ENCODE measurements at regions not wholly inside any gene's neighbourhood (a gene's known extent, or its start where the extent isn't known, plus 50 kb on each side); places are given as distances from the start of the nearest gene placed in this dataset.

DNA sequence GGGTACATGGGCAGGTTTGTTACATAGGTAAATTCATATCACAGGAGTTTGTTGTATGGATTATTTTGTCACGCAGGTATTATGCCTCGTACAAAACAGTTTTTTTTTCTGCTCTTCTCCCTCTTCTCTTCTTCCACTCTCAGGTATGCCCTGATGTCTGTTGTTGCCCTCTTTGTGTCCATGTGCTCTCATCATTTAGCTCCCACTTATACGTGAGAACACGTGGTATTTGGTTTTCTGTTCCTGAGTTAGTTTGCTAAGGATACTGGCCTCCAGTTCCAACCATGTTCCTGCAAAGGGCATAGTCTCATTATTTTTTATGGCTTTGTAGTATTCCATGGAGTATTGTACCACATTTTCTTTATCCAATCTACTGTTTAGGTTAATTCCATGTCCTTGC is 65.7 kb downstream of the UNC5CL start:
- intact Hi-C loops (cut with micrococcal nuclease) = no loop called here

DNA sequence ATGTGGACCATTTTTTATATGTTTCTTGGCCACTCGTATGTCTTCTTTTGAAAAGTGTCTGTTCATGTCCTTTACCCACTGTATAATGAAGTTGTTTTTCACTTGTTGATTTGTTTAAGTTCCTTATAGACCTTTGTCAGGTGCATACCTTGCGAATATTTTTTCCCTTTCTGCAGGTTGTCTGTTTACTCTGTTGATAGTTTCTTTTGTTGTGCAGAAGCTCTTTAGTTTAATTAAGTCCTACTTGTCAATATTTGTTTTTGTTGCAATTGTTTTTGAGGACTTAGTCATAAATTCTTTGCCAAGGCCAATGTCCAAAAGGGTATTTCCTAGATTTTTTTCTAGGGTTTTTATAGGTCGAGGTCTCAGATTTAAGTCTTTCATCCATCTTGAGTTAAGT is 66.2 kb downstream of the UNC5CL start:
- intact Hi-C loops (cut with micrococcal nuclease) = no loop called here

DNA sequence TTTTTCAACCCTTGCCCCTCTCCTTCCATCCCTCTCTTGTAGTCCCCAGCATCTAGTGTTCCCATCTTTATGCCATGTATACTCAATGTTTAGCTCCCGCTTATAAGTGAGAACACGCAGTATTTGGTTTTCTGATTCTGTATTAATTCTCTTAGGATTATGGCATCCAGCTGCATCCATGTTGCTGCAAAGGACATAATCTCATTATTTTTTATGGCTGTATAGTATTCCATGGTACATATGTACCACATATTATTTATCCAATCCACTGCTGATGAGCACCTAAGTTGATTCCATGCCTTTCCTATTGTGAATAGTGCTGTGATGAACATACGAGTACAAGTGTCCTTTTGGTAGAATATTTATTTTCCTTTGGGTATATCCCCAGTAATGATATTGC is 66.8 kb downstream of the UNC5CL start:
- intact Hi-C loops (cut with micrococcal nuclease) = no loop called here

DNA sequence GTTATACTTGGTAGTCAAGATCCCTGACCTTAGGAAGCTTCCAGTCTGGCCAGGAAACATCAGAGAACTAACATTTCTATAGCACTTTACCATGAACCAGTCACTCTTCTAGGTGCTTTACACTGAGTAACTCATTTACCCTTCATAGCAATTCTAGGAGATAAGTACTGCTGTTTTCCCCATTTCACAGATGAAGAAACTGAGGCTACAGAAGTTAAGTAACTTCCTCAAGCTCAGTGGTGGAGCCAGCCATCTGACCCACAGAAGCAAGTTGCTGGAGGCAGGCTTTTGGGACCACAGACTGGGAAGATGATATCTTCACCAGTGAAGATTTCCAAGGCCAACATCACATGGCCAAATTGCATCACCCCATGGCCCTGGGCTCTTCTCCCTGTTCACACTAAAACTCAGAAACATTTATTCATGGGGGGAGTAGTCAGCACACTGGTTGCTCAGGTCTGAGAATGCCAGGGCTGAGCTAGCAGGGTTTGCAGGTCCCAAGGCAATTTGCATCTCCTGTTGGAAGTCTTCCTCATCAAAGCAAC is 70.3 kb downstream of the UNC5CL start:
- intact Hi-C loops (cut with micrococcal nuclease) = no loop called here

DNA sequence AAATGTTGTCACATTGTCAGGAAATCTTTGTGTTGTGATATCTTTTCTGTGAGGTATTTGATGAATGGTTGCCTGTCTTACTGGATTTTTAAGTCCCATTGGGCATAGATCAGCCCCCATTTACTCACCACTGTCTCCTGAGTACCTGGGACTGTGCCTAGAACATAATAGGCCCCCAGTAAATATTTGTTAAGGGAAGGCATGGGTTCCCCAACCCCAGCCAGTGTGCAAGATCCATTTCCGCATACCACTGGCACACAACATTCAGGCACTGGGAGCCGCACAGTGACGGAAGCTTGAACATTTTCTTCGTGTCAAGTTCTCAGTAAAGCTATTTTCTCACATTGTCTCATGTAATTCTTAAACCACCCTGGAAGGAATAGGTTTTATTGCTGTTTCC is 72.2 kb downstream of the UNC5CL start:
- intact Hi-C loops (cut with micrococcal nuclease) = no loop called here

DNA sequence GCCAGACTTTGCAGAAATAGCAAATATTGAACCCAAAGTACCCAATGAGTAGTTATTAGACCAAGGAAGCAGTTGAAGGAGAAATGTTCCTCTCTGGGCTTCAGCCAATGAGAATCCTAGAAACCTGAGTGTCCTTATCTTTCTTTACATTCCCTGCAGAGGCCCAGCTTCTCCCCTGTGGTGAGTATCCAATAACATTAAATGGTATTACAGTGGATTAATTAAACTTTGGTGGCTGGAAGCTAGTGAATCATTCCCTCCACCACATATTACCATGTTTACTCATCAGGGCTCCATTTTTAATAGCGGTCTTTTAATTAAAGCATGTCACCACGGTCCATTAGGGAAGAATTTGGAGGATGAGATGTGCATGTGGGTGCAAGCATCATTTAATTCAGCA is 74.0 kb downstream of the UNC5CL start:
- intact Hi-C loops (cut with micrococcal nuclease) = no loop called here

DNA sequence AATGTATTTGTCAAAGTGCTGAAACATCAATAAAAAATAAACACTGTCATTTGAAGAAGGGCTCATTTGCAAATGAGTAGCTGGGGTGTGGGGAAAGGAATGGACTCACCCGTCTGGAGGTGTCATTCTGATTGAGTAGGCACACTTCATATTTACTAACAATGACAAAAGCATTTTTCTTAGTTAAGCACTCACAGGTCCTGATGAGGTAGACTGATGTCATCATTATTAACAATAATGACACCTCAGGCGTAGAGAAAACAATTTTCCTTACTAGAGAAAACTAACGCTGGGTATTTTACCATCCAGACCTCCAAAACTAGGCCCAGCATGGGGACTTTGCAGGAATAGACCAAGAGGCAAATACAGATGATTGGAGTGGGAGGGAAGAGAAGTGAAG is 76.0 kb downstream of the UNC5CL start:
- intact Hi-C loops (cut with micrococcal nuclease) = no loop called here

DNA sequence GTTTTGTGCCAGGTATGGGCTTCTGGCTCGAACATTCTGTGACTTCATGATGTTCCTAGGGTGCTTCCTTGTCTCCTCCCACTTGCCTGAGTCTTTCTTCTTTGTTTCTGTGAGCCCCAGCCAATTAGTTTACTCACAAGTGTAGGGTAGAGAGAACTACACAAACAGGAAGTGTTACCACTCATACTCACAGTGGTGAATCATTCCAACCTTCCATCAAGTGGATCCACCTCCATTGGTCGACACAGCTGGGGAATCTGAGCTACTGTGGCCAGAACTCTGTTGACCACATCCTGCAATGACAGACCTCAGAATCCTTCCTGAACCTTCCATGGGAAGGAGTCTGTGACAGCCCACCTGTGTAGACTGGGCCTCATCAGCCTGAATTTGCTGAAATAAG is 76.8 kb downstream of the UNC5CL start:
- intact Hi-C loops (cut with micrococcal nuclease) = no loop called here

DNA sequence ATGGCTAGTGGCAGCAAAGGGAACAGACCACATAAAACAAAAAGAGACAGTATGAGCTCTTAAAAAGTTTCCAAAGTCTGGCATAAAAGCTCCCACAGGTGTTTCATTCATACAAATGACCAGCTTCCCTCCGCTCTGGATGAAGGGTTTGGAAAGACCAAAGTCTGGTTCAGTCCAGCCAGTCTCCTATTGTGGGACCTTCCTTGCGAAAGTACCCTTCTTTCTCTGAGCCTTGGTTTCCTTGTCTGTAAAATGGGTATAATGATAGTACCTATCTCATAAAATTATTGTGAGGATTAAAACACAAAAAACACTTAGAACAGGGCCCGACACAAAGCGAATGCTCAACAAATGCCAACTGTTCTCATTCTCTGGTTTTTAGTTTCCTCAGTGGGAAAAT is 77.2 kb downstream of the UNC5CL start:
- intact Hi-C loops (cut with micrococcal nuclease) = no loop called here

DNA sequence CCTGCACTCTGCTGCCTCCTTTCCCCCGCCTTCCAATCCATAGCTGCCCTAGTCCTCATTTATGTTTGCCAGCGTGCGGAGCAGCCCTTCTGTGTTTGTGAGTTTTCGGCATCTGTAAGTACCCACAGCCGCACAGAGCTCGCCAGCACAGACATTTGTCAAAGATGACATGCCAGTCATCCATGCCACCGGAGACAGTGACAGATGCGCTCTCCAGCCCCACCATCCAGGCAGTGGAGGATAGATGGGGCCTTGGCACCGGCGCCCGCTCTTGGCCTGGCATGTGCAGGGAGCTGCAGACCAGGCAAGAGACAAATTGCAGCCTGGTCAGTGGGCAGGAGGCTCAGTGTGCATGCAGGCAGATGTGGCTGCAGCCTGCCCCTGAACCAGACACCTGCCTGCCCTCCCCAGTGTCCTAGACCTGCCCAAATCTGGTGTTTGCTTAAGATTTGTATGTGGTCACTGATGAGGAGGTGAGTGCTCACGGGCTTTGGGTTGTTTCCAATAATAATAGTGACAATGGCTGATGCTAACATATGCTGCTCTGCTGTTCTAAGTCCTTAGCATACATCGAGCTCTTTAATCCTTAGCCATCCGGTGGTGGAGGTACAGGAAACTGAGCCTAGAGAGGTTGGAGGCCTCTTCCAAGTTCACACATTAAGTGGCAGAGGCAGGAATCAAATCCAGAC is 78.1 kb downstream of the UNC5CL start:
- intact Hi-C loops (cut with micrococcal nuclease) = no loop called here

DNA sequence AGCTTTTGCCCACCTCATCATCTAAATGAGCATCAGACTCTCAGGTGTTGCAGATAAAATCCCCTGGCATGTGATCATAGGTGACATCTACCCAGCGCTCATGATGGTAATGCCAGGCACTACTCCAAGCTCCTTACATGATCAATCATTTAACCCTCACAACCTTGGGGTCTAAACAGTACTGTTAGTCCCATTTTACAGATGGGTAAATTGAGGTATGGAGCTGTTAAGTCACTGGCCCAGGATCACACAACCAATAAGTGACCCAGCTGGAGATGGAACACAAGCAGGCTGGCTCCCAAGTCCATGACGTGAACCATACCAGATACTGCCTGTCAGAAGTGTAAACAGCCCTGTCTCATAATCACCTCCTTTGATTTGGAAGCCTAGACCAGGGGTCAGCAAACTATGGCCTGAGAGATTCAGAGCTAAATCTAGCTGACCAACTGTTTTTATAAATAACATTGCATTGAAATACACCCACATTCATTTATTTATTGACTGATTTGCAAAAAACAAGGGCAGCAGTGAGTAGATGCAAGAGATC is 79.2 kb downstream of the UNC5CL start:
- intact Hi-C loops (cut with micrococcal nuclease) = no loop called here

DNA sequence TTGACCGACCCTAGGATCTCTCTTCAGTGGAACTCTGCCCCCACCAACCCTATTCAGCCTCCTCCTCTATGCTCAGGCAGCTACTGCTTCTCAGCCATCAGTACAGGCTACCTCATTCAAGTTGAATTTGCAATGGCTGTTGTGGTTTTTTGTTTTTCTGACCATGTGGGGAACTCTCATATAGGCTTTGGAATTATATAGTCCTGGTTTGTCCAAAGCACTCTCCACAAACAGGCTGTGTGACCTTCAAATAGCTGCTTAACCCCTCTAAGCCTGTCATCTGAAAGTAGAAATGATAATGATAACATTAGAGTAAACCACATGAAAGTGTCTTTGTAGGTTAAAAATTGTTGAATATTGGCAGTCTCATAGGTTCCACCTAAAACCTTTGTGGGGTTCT is 80.3 kb downstream of the UNC5CL start:
- intact Hi-C loops (cut with micrococcal nuclease) = no loop called here

DNA sequence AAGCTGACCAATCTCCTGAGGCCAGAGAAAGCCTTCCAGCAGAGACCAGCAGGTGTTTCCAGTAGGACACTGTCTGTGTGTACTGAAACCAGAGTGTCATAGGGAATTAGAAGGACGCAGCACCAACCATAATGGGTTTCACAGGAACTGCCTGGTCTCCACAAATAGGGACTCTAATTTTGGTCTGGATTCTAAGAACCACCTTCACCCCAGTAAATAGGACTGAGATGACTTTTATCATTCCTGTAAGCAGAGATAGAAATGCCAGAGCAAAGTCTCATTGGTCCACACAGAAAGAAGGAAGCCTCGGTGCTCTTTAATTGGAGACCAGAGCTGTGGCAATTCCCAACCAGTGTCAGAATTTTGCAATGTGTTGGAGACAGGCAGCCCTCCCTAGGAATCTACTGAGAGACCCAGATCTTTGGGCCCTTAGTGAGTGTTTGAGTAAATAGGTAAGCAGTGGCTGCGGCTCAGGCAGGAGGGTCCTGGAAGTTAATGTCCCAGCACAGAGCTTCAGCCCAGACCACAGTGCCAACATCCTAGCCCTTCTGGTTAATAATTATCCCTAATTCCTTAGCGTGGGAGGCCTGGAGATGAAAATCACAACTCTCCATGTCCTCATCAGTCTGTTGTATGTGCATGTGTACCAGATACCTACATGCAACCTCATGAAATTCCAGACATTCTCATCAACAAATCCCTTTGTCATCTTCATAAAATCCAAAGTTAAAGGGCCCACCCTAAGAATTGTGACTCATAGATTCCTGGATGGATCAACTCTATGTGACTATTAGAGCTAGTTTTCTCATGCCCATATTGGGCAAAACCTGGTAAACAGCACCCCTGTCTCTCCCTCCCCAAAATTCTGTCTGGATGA is 81.2 kb downstream of the UNC5CL start:
- intact Hi-C loops (cut with micrococcal nuclease) = no loop called here

DNA sequence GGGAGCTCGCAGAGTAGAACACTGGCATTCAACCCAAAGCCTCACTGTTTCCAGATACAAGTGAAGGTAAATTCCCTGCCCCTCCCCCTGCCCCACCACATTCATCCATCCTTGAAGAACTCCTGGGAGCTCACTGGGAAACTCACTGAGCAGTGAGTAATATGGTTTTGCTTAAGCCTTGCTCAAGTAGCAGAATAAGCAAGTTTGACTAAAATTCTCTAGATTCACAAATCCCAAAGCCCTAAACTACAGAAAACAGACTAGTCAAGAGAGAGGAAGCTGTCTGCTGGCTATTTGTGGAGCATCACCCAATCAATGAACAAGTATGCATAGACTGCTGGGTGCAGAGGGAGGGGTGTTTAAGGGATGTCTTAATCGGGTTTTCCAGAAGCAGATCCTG is 82.1 kb downstream of the UNC5CL start:
- intact Hi-C loops (cut with micrococcal nuclease) = no loop called here

DNA sequence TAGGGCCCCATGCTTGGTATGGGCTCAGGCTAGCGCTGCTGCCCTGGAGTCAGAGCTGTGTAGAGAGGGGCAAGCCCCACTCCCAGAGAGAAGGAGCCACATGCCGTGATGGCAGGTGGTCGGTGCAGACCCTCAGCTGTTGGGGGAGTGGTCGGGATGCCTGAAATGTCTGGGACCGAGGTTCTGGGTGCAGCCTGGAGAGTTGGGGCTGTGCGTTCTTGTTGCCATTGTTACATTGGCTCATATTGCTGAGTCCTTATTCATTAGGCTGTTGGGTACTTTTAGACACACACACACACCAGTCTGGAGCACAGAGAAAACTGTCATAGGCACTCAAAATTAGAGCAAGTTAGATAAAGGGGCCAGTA is 83.9 kb downstream of the UNC5CL start:
- intact Hi-C loops (cut with micrococcal nuclease) = no loop called here

DNA sequence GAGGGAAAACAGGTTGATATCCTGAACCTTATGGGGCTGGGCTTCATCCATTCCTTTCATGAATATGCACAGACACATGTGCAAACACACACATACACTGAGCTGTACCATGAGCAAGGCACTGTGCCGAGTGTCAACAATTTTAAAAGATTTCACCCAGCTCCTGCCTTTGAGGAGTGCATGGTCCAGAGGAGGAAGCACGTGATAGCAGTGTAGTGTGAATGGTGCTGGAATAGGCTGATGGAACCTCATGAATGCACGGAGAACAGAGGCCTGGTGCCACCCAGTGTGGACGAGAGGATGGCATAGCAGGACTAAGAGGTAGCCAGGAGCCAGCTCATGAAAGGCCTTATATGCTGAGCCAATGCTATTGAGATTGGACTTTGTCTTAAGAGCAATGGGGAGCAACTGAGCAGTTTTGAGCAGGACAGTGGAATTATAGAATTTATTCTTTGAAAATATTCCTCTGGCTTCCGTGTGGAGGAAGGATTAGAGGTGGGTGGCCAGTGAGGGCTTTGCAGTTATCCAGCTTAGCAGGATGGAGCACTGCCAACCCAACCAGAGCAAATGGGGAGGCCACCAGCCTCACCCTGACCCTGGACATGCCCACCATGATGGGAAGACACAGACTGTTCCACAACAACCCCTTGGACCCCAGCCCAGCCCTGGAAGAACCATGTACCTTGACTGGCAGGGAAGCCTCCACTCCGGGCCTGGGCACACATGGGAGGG is 84.4 kb downstream of the UNC5CL start:
- intact Hi-C loops (cut with micrococcal nuclease) = no loop called here

DNA sequence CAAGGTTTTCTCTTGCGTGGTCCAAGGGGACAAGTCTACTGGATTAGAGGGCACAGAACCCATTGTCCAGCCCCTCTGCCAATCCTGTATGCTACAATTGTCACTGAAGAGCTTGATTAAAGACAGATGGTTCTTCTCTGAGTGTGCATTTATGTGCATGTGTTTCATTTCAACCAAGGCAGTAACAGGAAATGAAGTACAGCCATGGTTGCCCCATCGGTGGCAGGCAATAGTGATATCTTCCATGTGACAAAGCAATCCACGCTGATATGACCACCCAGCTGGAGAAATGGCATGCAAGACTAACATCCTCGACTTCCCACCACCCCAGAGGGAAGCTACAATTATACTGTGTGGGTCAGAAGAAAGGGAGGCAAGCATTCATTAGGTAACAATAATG is 85.5 kb downstream of the UNC5CL start:
- intact Hi-C loops (cut with micrococcal nuclease) = no loop called here

DNA sequence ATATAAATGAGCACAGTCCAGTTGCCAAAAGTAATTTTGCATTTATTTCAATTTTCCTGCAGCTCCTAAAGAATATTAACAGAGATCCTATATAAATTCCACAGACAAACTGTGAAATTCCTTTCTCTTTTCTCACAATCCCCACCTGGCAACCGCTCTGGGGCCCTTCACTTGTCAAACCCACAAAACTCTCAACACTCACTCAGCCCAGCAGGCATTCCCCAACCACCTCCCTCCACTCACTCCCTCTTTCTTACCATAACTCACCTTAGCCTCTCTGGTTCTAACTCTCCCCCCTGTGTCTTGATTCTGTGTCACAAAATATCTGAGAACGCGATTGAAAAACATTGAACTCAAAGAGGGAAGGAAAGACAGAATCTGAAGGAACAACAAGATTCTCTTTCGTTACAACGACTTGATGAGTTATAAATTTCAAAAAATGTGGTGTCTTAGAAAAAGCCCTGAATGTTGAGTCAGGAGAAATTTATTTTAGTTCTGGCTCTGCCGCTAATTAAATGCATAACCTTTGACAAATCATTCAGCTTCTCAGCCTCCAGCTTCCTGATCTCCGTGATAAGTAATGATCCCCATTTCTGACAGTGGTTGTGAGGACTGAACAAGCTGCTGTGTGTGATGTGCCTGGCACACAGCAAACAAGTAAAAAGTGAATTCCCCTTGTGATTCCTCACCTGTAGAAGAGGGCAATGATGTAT is 87.9 kb downstream of the UNC5CL start:
- intact Hi-C loops (cut with micrococcal nuclease) = no loop called here

DNA sequence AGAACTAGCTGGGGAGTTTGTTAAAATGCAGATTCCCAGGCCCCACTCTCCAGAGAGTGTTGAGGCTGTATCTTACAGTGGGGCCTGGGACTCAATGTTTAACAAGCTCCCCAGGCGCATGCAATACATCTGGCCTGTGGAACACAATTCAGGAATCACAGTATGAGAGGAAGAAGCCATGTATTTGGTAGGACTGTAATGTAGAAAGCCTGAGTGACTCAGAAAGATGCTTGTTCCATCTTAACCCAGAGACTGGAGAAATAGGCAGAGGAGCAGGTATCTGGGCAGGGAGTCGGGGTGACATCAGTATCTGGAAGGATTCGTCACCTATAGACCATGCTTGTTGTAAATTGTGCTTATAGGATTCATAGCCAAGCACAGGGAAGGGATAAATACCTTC is 90.5 kb downstream of the UNC5CL start:
- intact Hi-C loops (cut with micrococcal nuclease) = no loop called here

DNA sequence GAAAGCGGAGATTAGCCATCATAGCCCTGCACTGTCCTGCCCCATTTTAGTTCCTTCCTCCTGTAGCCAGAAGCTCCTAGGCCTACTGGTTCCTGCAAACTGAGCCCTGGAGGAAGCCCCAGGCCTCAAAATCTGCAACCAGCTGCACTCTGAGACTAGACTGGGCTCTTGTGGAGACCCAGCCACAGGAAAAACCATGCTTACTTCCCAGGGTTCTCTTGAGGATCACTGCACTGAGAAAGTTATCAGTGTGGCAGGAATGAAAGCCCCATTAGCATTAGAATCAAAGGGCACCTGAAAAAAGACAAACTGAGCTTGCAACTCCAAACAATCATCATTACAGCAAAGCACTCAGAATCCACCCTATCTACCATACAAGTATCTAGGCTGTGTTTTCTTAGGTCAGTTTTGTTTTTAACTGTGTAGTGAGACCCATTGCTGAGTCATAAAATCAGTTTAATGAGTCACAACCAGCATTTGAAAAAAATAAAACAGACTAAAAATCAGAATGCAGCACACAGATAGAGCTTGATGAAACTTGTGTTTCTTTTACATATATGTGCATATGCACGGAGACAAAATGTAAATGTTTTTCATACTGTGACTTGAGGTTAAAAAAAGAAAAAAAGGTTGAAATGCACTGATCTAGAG is 91.0 kb downstream of the UNC5CL start:
- intact Hi-C loops (cut with micrococcal nuclease) = no loop called here
